Gastroesophageal sphincter (tissue), 3 donors: ENCODE measurements at regions not wholly inside any gene's neighbourhood (a gene's known extent, or its start where the extent isn't known, plus 50 kb on each side); places are given as distances from the start of the nearest gene placed in this dataset.

Experiments
- POLR2A ChIP-seq, 2 donors: fragments of 450-650 bp; IDR thresholded peaks; one replicate each; pipeline ENCODE4 v1.6.1; 2017; ENCODE audit warnings: antibody characterized with exemption in 2 of 2, mild to moderate bottlenecking in 2 of 2, moderate library complexity in 1 of 2
- TF ChIP-seq, protein P1 (sequence below), 4 experiments: fragments of 200-600 bp in 2 of 4; fragments of 450-650 bp in 2 of 4; sonication (generic) in 1 of 4; IDR thresholded peaks; one replicate each; pipeline ENCODE4 v1.5.1; 2017 to 2019; ENCODE audit warnings: antibody characterized with exemption in 4 of 4, mild to moderate bottlenecking in 2 of 4, moderate library complexity in 2 of 4

- no peak for TF ChIP-seq POLR2A (IDR thresholded peaks at IDR 0.05)
- TF ChIP-seq, protein P1, sequence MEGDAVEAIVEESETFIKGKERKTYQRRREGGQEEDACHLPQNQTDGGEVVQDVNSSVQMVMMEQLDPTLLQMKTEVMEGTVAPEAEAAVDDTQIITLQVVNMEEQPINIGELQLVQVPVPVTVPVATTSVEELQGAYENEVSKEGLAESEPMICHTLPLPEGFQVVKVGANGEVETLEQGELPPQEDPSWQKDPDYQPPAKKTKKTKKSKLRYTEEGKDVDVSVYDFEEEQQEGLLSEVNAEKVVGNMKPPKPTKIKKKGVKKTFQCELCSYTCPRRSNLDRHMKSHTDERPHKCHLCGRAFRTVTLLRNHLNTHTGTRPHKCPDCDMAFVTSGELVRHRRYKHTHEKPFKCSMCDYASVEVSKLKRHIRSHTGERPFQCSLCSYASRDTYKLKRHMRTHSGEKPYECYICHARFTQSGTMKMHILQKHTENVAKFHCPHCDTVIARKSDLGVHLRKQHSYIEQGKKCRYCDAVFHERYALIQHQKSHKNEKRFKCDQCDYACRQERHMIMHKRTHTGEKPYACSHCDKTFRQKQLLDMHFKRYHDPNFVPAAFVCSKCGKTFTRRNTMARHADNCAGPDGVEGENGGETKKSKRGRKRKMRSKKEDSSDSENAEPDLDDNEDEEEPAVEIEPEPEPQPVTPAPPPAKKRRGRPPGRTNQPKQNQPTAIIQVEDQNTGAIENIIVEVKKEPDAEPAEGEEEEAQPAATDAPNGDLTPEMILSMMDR (IDR thresholded peaks at IDR 0.05): no peak
Measured at GRCh38 chr9:107621436-107621835, 131.9 kb upstream of the KLF4 start.
